Epithelial cell of esophagus (primary cell): ENCODE measurements at regions not wholly inside any gene's neighbourhood (a gene's known extent, or its start where the extent isn't known, plus 50 kb on each side); places are given as distances from the start of the nearest gene placed in this dataset.

Source experiments
- DNase-seq: peaks from one replicate; pipeline ENCODE4 v3.0.0; 2010; ENCODE audit warnings: low read depth
- H3K4me3 ChIP-seq: 2 replicates; pipeline ENCODE4 v1.5.1; 2011; ENCODE audit warnings: mild to moderate bottlenecking, low read length, control low read depth
- TF ChIP-seq, protein P1 (sequence below): IDR thresholded peaks from 2 replicates; pipeline ENCODE4 v1.5.1; 2011; ENCODE audit warnings: low read depth, mild to moderate bottlenecking, low read length, control low read depth, inconsistent platforms; ENCODE audit not compliant: insufficient read depth; ENCODE audit errors: missing control alignments

DNA sequence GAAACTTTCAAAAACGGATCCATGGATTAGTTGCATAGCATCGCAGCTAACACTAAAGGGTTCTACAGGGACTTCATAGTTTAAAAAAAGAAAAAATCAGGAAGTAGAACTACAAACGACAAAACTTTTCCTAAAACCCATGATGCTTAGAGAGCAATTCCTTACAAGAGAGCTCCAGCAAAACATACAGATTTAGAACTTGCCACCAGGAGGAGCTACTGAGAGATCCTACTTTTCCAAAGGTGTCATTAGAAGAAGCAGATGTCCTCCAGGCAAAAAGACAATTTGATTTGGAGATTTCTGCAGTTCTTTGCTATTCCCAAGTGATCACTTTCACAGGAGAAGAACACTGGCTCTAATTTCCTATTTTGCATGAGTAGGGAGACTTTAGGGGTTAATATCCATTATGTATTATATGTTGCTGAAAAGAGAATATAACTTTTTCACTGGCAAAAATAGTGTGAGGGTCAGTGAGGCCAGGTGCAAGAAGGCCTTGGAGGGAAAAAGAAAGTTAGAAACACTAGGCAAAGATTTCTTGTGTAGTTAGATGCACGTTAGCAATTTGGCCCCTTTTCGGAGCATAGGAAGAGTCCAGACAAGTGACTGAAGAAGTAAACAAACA is 436.2 kb downstream of the SUCLG1 start:
- DNase-seq, result peak; percentile 76
- TF ChIP-seq, protein P1, sequence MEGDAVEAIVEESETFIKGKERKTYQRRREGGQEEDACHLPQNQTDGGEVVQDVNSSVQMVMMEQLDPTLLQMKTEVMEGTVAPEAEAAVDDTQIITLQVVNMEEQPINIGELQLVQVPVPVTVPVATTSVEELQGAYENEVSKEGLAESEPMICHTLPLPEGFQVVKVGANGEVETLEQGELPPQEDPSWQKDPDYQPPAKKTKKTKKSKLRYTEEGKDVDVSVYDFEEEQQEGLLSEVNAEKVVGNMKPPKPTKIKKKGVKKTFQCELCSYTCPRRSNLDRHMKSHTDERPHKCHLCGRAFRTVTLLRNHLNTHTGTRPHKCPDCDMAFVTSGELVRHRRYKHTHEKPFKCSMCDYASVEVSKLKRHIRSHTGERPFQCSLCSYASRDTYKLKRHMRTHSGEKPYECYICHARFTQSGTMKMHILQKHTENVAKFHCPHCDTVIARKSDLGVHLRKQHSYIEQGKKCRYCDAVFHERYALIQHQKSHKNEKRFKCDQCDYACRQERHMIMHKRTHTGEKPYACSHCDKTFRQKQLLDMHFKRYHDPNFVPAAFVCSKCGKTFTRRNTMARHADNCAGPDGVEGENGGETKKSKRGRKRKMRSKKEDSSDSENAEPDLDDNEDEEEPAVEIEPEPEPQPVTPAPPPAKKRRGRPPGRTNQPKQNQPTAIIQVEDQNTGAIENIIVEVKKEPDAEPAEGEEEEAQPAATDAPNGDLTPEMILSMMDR, result peak; percentile 87
- no peak overlapping the region for H3K4me3 ChIP-seq

- DNase-seq, result no peak
- TF ChIP-seq, protein P1, result no peak
- no peak overlapping the region for H3K4me3 ChIP-seq
Observed at GRCh38 chr2:84017010-84017409, 442.1 kb downstream of the SUCLG1 start.

- TF ChIP-seq, protein P1, result no peak
- no peak overlapping the region for H3K4me3 ChIP-seq
- DNase-seq, result no peak
Observed at GRCh38 chr2:84016183-84016582, 442.9 kb downstream of the SUCLG1 start.

- H3K4me3 ChIP-seq, result no peak overlapping the region
- TF ChIP-seq, protein P1, result no peak
- no peak for DNase-seq
Observed at GRCh38 chr2:83997889-83998288, 461.2 kb downstream of the SUCLG1 start.

GRCh38 chr2:83994633-83995179 is 464.4 kb downstream of the SUCLG1 start:
- TF ChIP-seq, protein P1, result no peak
- no peak overlapping the region for H3K4me3 ChIP-seq
- DNase-seq, result no peak

DNA sequence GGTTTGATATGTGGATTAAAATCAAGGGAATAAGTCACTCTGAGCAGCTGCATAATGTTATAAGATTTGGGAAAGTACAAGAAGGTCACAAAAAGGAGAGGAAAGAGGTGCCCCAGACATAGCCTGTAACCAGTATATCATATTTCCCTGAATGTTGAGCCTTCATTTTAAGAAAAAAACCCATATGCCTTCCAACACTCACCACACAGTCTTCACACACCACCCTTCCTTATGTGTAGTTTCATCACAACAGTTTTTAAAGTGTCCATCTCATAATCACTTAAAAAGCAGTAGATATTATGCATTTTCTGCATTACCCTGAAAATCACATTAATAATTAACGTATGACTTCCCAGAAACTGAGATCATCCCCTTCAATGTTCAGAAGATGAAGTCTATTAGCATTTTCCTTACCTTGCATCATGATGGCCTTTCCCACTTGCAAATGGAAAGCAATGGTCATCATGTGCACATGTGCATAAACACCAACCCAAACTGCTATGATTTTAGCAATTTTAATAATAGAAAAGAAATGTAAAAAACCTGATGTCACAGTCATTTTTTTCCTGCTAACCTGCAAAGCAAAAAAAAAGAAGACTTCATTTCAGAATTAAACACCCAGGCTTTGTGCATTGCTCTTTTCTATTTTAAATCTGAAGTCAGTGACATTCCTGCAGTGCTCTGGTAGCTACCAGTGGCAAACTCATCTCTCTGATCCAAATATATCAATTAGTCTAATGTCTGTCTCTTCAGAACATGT is 465.0 kb downstream of the SUCLG1 start:
- DNase-seq, result no peak
- no peak overlapping the region for H3K4me3 ChIP-seq
- TF ChIP-seq, protein P1, result no peak

- TF ChIP-seq, protein P1, result no peak
- DNase-seq, result peak; percentile 77
- H3K4me3 ChIP-seq, result no peak overlapping the region
Observed at GRCh38 chr2:83991992-83992391, 467.1 kb downstream of the SUCLG1 start.
